Retinal pigment epithelial cell (primary cell): ENCODE measurements at regions not wholly inside any gene's neighbourhood (a gene's known extent, or its start where the extent isn't known, plus 50 kb on each side); places are given as distances from the start of the nearest gene placed in this dataset.

Experiments
- DNase-seq: peaks from one replicate; pipeline ENCODE4 v3.0.0-alpha.2; 2010; ENCODE audit warnings: low read depth
- H3K4me3 ChIP-seq: 2 replicates; pipeline ENCODE4 v1.5.1; 2011; ENCODE audit warnings: mild to moderate bottlenecking, low read length, control low read depth, moderate library complexity
- CTCF ChIP-seq: conservative IDR thresholded peaks from 2 replicates; pipeline ENCODE4 v1.5.1; 2011; ENCODE audit warnings: low read depth, low read length, control low read depth, inconsistent platforms

- TF ChIP-seq CTCF, result no peak
- DNase-seq, result no peak
- no peak overlapping the region for H3K4me3 ChIP-seq
Observed at GRCh38 chr10:10813656-10814055, 204.0 kb upstream of the CELF2 start.

GRCh38 chr10:10814069-10814468 lies 203.6 kb upstream of the CELF2 start:
- no peak for TF ChIP-seq CTCF
- H3K4me3 ChIP-seq, result no peak overlapping the region
- no peak for DNase-seq

GRCh38 chr10:10816447-10816846 lies 201.2 kb upstream of the CELF2 start:
- DNase-seq, result no peak
- no peak overlapping the region for H3K4me3 ChIP-seq
- no peak for TF ChIP-seq CTCF

- no peak for TF ChIP-seq CTCF
- no peak overlapping the region for H3K4me3 ChIP-seq
- DNase-seq, result no peak
Observed at GRCh38 chr10:10817609-10818008, 200.1 kb upstream of the CELF2 start.

- H3K4me3 ChIP-seq, result no peak overlapping the region
- DNase-seq, result no peak
- no peak for TF ChIP-seq CTCF
Observed at GRCh38 chr10:10818082-10818481, 199.6 kb upstream of the CELF2 start.

- TF ChIP-seq CTCF, result no peak
- DNase-seq, result no peak
- no peak overlapping the region for H3K4me3 ChIP-seq
Observed at GRCh38 chr10:10819206-10819856, 198.3 kb upstream of the CELF2 start.

GRCh38 chr10:10821926-10822325 lies 195.7 kb upstream of the CELF2 start:
- H3K4me3 ChIP-seq, result no peak overlapping the region
- DNase-seq, result no peak
- no peak for TF ChIP-seq CTCF
